HG02642 (cell line): ENCODE measurements at regions not wholly inside any gene's neighbourhood (a gene's known extent, or its start where the extent isn't known, plus 50 kb on each side); places are given as distances from the start of the nearest gene placed in this dataset.

ENCODE experiments used
- ATAC-seq: cut with Tn5 transposase; IDR thresholded peaks from one replicate; pipeline ENCODE4 v1.9.1; 2021; ENCODE audit warnings: mild to moderate bottlenecking; ENCODE audit not compliant: unreplicated experiment, poor library complexity

DNA sequence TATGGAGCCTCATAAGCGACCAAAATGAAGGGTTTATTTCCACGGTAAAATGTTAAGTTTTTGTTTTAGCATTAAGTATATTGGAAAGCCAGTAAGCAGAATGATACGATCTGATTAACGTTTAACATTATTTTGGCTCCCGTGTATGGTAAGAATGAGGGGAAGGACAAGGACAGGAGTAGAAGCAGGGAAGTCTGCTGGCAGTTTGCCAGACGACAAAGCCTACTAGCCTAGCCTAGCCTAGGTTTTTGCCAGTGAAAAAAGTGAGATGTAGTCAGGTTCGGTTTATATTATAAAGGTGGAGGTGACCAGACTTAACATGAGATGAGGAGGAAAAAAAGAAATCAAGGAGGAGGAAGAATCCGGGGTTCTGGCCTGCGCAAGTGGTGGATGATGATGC lies 78.9 kb upstream of the ARHGAP32 start:
- no peak for ATAC-seq

DNA sequence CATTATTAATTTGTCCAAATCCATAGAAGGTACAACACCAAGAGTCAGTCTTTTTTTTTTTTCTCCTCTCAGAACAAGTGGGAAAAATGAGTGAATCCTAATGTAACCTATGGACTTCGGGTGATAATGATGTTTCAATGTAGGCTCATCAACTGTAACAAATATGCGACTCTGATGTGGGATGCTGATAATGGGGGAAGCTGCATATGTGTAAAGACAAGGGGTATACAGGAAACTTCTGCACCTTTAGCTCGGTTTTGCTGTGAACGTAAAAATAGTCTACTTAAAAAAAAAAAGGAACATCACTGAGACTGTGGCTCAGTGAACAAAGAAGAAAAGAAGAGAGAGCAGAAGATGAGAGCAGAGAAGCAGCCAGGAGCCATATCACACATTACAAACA lies 78.3 kb upstream of the ARHGAP32 start:
- ATAC-seq: no peak

DNA sequence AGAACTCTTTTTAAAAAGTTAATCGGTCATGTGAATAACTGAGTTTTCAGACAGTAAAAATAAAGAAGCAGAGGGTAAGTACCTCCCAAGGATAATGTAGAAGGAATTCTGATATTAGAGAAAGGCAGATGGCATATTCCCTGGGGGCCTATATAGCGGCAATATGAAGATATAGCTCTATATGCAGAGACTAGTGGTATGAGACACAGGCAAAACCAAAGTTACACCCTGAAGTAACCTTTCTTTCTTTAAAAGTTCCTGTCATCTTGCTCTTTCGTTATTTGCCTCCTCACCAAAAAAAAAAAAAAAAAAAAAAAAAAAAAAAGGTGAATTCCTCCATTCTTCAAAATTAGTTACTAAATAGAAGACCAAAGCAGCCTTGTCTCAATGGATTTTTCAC lies 76.2 kb upstream of the ARHGAP32 start:
- no peak for ATAC-seq

DNA sequence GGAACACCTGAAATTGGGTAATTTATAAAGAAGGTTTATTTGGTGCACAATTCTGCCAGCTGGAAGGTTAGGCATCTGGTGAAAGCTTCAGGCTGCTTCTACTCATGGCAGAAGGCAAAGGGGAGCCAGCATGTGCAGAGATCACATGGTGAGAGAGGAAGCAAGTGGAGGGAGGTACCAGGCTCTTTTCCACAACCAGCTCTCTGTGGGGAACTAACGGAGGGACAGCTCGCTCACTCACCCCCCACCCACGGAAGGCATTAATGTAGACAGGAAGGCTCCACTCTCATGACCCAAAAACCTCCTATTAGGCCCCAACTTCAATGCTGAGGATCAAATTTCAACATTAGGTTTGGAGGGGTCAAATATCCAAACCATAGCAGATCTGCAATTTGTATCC lies 75.6 kb upstream of the ARHGAP32 start:
- no peak for ATAC-seq

DNA sequence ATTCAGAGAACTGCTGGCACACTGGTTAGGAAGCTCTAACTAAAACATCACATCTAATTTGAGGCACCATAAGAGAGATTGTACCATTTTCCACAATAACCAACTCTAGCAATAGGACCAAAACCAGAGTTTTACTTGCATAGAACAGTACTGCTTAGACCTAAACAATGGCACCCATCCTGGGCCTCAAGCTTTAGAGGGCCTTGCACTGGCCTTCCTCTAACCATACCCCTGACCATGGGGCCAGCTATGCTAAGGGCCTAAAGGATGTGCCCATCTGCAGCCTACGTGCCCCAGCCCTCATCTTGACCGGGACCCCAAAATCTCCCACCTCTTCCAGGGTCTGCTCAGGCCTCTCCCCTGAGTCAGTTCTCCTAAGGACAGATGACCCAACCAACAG lies 74.4 kb upstream of the ARHGAP32 start:
- ATAC-seq: no peak

DNA sequence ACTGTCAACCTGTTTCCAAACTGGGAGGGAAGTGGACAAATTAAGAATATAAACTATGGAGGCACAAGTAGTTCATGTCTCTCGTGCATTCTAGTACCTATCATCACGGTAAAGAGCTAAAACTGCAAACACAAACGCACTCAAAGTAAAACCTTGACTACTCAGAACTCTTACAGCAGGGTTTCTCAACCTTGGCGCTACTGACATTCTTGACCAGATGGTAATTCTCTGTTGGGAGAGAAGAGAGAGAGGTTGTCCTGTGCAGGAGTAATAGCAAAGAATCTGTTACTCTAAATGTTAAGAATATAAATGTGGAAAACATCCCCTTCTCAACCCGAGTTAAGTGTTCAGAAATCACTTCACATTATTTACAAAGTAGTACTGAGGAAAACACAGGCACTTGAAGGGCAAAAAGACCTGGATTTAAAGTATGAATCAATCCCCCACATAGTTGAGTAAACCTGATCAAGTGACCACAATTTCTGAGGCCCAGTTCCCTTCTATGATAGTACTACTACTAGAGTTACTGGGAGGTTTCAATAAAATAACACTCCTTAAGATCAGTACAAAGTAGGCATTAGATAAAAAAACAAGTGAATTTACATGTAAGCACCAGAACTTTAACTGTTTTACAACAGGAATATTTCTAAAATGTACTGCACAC lies 73.1 kb upstream of the ARHGAP32 start:
- ATAC-seq: no peak

DNA sequence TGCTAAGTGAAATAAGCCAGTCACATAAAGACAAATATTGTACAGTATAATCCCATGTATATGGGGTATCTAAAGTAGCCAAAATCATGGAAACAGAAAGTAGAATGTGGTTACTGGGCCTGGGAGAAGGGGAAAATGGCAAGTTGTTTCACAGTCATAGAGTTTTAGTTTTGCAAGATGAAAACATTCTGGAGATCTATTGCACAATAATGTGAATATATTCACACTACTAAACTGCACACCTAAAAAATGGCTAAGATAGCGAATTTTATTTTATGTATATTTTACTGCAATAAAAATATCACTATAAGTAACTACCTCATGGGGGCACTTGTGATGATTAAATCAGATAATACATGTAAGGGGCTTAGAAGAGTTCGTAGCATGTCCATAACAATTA lies 72.0 kb upstream of the ARHGAP32 start:
- no peak for ATAC-seq

DNA sequence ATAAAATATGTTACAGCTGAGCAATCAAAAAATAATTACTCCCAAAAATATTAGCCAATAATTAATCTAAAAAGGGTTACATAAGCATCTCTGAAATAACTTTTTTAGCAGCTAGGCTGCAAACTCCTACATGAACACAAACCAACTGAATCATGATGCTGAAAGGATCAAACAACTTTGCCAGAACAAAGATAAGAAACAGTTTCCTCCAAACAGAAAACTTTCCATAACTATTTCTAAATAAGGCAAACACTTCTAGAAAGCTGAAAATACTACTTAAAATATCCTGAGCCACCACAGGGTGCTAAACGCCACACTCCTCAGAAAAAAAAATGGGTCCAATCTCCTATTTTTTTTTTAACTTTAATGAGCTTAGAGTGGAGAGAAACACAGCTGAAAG lies 68.6 kb upstream of the ARHGAP32 start:
- no peak for ATAC-seq

DNA sequence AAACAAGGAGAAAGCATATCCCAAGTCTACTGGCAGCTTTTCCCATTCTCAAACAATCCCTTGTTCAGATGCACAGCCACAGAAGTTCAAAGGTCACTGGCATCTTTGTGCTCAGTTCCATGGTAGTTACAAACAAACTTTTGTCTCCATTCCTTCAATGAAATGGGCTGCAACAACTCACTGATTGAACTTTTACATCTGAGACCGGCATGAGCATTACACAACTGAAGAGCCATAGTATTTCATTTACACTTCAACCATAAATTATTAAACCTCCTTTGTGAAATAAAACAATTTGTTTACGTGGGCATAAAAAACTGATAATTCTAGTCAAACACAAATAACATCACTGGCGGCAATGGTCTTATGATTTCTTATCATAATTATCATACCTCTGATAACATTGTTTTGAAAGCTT lies 67.8 kb upstream of the ARHGAP32 start:
- no peak for ATAC-seq

DNA sequence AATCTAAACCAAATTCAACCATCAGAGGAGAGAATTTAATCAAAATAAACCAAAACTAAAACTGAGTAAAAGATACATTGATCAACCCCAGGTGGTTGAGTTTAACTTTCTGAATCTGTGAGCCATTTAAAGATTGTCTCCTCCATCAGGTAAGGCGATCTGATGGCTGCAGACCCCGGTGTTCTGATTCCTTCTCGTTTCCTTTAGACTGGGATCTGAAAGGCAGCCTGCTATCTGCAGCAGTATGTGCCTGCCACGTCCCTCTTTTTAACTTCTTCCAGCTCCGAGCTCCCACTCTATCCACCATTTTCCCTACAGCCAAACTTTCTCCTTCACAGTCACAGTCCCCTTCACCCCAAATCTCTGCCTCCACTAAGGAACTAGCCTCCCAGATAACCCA lies 66.1 kb upstream of the ARHGAP32 start:
- ATAC-seq: no peak

DNA sequence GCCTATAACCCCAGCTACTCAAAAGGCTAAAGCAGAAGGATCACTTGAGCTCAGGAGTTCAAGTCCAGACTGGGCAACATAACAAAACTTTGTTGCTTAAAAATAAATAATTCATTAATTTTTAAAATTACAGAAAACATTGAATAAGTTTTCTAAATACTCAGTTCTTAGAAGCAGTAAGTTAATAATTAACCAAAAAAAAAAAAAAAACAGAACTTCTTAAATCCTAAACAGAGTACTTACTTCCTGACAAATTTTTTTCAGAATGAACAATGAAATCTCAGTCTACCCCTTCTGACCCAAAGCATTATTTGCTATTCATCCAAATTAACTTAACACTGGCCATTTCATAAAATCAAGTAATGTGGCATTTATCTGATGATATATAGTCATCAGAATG lies 65.4 kb upstream of the ARHGAP32 start:
- ATAC-seq: no peak

DNA sequence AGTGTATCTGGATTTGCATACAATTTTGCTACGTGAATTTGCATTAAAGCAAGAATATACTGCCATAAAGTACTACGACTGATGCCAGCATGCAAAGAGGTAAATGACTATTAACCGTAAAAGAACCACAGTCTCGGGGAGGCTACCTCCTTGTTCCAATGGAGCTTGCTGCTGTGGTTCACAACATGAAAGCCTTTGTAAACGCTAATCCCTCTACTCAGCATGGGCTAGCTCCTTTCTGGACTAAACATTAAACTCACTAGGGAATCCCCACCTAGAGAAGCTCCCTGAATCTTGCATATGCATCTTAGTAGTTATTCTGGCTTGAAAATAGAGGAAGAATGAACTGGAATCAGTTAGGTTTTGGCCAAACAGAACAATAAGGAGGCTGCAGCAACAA lies 60.5 kb upstream of the ARHGAP32 start:
- ATAC-seq: no peak

DNA sequence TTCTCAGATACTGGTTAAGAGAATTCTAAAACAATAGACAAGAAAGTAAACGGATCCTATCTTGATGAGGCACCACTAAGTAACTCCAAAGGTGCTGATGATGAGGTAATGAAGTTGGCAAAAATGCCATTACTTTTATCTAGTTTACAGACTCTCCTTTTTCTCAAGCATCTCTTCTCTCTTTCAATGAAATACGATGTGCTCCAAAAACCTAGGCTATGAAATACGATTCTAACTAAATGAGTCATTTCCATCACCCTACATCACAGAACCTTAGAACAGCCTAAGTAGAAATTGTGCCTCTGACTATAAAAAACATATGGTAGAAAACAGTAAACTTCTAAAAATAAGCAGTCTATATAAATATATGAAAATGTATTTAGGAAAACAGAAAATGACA lies 58.9 kb upstream of the ARHGAP32 start:
- ATAC-seq: no peak

DNA sequence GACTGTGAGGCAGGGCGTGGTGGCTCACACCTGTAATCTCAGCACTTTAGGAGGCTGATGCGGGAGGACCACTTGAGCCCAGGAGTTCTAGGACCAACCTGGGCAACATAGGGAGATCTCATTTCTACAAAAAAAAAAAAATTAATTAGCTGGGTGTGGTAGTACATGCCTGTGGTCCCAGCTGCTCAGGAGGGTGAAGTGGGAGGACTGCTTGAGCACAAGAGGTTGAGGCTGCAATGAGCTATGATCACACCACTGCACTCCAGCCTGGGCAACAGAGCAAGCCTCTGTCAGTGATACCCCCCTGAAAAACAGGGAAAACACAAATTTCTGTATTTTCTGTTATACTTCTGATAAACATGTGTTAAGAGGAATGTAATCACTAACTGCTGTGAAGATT lies 57.8 kb upstream of the ARHGAP32 start:
- ATAC-seq: no peak

DNA sequence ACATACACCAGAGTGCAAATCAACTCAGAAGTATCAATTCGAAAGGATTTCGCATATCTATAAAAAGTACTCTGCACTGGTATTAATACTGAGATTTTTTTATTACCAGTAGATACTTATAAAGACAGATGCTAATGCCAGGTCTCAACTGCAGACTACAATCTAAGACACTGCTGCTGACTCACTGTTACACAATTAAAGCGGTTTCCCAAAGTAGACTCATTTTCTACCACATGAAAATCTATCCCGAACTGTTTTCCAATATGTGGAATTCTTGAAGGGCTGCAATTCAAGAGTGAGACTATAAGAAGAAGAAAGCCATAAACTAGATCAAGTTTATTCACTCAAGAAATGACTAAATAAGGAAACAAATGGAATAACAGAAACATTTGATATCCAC lies 57.2 kb upstream of the ARHGAP32 start:
- ATAC-seq: no peak

DNA sequence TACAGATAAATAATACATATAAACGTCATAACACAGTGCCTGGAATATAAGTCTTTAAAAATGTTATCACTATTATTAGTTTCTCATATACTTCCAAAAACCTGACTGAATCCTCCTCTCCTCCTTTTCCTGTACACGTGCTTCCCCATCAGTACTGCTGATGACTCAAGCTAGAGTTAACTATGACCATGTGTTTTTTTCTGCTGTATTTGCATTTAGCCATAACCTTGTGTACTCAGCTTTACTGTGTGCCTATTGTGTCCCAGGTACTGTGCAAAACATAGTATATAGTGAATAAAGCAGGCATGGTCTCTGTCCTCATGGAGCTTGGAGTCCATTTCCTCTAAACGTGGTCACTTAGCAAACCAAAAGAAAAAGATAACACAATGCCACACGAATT lies 56.5 kb upstream of the ARHGAP32 start:
- no peak for ATAC-seq

DNA sequence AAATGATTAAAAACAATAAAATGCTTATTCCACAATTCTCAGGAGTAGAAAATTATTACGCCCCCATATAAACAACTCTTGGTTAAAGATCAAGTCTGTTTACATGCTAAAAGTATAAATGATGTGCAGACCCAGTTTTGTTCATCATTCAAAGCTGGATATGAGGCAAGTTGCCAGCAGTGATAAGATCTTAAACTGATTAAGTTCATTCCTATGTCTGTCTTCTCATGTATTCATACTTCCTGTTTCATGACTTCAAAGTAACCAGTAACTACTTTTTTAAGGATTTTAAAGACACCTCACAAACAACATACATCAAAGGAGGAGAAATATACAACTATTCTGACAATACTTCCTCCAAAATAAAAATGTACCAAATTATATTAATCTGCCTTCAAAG lies 55.0 kb upstream of the ARHGAP32 start:
- no peak for ATAC-seq

DNA sequence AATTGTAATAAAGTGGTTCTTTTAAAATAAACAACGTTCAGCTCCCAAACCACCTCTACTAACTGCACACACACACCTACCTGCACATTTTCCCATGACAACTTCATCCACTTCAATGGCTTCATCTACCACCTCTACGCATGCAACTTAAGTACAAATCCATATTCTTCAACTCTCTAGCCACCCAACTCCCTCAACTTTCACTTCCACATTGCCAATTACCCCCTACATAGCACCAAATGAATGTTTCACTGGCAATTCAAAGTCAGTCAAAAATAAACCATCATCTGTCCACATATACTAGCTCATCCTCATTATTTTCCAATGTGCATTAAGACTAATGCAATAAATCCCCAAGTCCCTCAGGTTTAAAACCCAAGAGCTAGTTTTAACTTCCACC lies 50.7 kb upstream of the ARHGAP32 start:
- no peak for ATAC-seq
